ENCODE measurements at regions not wholly inside any gene's neighbourhood (a gene's known extent, or its start where the extent isn't known, plus 50 kb on each side); places are given as distances from the start of the nearest gene placed in this dataset.

- ChIA-PET RAD21 (ENCODE audit: low non-redundant PET in 1 of 2, low total read pairs in 2 of 2, uncharacterized antibody in 2 of 2, unreplicated experiment in 2 of 2) (no interaction called here), POLR2A (no interaction called here), CTCF (no interaction called here)
- Histone ChIP-seq H3K9ac (ENCODE audit: low read length) (no peak overlapping the region), H3K4me2 (ENCODE audit: low read length) (no peak overlapping the region), H3K79me2 (ENCODE audit: insufficient read depth, low read length) (no peaks in the 10 kb centered on the region), H3K27ac (ENCODE audit: low read depth, low read length) (no peak overlapping the region), H3K9me2 (ENCODE audit: insufficient read depth) (no peaks in the 10 kb centered on the region), H2AFZ (ENCODE audit: low read depth, low read length, poor library complexity, severe bottlenecking) (no peak overlapping the region), H4K20me1 (ENCODE audit: insufficient read depth) (no peaks in the 10 kb centered on the region), H3K36me3 (ENCODE audit: control insufficient read depth in 1 of 2, insufficient read depth in 2 of 2, low read length in 2 of 2) (no peaks in the 10 kb centered on the region), H3K27me3 (ENCODE audit: insufficient read depth, low read length) (peaks cover 12% of the 10 kb centered on the region; the same call in 1 of the 2 replicates), H3K9me3 (ENCODE audit: control insufficient read depth in 1 of 2, insufficient read depth in 1 of 2, low read depth in 1 of 2, low read length in 2 of 2) (no peaks in the 10 kb centered on the region), H3K4me3 (replicated peaks in 1 of 2; ENCODE audit: low read depth in 1 of 2, low read length in 2 of 2) (no peak overlapping the region), H3K4me1 (ENCODE audit: control insufficient read depth in 1 of 2, insufficient read depth in 2 of 2, low read length in 2 of 2) (no peaks in the 10 kb centered on the region)
- TF ChIP-seq SIN3A (IDR thresholded peaks at IDR 0.05; ENCODE audit: low read depth): no peak
- TF ChIP-seq EZH2 (IDR thresholded peaks at IDR 0.05): no peak
- no peak for TF ChIP-seq YY1 (IDR thresholded peaks at IDR 0.05; ENCODE audit: extremely low read depth, insufficient replicate concordance, low read depth, low read length)
- TF ChIP-seq JUND (IDR thresholded peaks at IDR 0.05): no peak
- TF ChIP-seq ZNF274 (IDR thresholded peaks at IDR 0.05; ENCODE audit: low read depth, low read length): no peak
- no peak for TF ChIP-seq REST (IDR thresholded peaks at IDR 0.05; ENCODE audit: low read depth)
- intact Hi-C loops (cut with micrococcal nuclease): no loop called here
- no TSS peak for BruUV-seq (replicated peaks)
- DNase-seq (ENCODE audit: low read depth, low spot score): no peak
- ATAC-seq: no peak
These were observed 456.8 kb downstream of the MED13L start for GRCh38 chr12:115820656-115821055.

- no TSS peak for BruUV-seq (replicated peaks)
- ChIA-PET RAD21 (ENCODE audit: low non-redundant PET in 1 of 2, low total read pairs in 2 of 2, uncharacterized antibody in 2 of 2, unreplicated experiment in 2 of 2) (no interaction called here), POLR2A (no interaction called here), CTCF (no interaction called here)
- Histone ChIP-seq H3K4me1 (ENCODE audit: control insufficient read depth in 1 of 2, insufficient read depth in 2 of 2, low read length in 2 of 2) (no peaks in the 10 kb centered on the region), H4K20me1 (ENCODE audit: insufficient read depth) (no peaks in the 10 kb centered on the region), H3K9ac (ENCODE audit: low read length) (no peak overlapping the region), H3K27ac (ENCODE audit: low read depth, low read length) (no peak overlapping the region), H3K4me3 (replicated peaks in 1 of 2; ENCODE audit: low read depth in 1 of 2, low read length in 2 of 2) (no peak overlapping the region), H3K79me2 (ENCODE audit: insufficient read depth, low read length) (no peaks in the 10 kb centered on the region), H3K36me3 (ENCODE audit: control insufficient read depth in 1 of 2, insufficient read depth in 2 of 2, low read length in 2 of 2) (no peaks in the 10 kb centered on the region), H3K27me3 (ENCODE audit: insufficient read depth, low read length) (peaks cover 12% of the 10 kb centered on the region; the same call in 1 of the 2 replicates), H3K9me2 (ENCODE audit: insufficient read depth) (no peaks in the 10 kb centered on the region), H2AFZ (ENCODE audit: low read depth, low read length, poor library complexity, severe bottlenecking) (no peak overlapping the region), H3K9me3 (ENCODE audit: control insufficient read depth in 1 of 2, insufficient read depth in 1 of 2, low read depth in 1 of 2, low read length in 2 of 2) (no peaks in the 10 kb centered on the region), H3K4me2 (ENCODE audit: low read length) (no peak overlapping the region)
- TF ChIP-seq JUND (IDR thresholded peaks at IDR 0.05) (no peak), SIN3A (IDR thresholded peaks at IDR 0.05; ENCODE audit: low read depth) (no peak), CBX3 (IDR thresholded peaks at IDR 0.05; ENCODE audit: low read depth) (no peak), POLR2A (IDR thresholded peaks at IDR 0.05; ENCODE audit: borderline replicate concordance, extremely low read depth, insufficient read depth, insufficient read length) (no peak), EGR1 (IDR thresholded peaks at IDR 0.05; ENCODE audit: low read depth) (no peak), CEBPB (IDR thresholded peaks at IDR 0.05; ENCODE audit: low read depth) (no peak), EZH2phosphoT487 (IDR thresholded peaks at IDR 0.05; ENCODE audit: borderline replicate concordance) (no peak)
- ATAC-seq (no peak), DNase-seq (ENCODE audit: low read depth, low spot score) (no peak)
- intact Hi-C loops (cut with micrococcal nuclease): no loop called here
These were observed 458.5 kb downstream of the MED13L start for GRCh38 chr12:115818973-115819372.

Measured in HCT116 (cell line).